ENCODE measurements at regions not wholly inside any gene's neighbourhood (a gene's known extent, or its start where the extent isn't known, plus 50 kb on each side); places are given as distances from the start of the nearest gene placed in this dataset.
A peak's percentile ranks its signal among the peaks of the same experiment; 100 is the strongest.

DNA sequence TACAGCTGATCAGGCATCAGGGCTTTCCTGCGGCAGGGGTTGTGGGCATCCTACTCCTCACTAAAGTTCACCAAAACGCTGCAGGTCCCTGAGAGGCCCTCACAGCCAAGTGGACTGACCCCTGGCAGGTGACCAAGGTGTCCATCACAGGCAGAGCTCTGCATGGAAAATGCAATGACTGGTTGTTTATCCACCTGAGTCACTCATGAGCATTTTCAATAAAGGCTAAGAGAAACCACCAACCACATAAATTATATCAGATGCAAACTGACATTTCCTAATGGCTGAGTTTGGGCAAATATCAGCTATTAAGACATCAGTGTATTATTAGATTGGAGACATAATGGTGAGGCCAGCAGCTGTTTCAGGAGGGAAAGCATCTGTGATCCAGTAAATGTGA, 152.7 kb upstream of the SYNDIG1 start:
- no peaks in the 10 kb centered on the region for H3K27me3 ChIP-seq
- H3K79me2 ChIP-seq, result no peaks in the 10 kb centered on the region
- no peak for DNase-seq (ENCODE audit: low spot score)
- no peak overlapping the region for H2AFZ ChIP-seq
- 77% methylated on average over 2 of the region's 2 CpGs for WGBS (ENCODE audit: low lambda C conversion rate, missing lambda C conversion rate)
- no peaks in the 10 kb centered on the region for H3K9me2 ChIP-seq (replicated peaks; ENCODE audit: insufficient read depth)
- no peak overlapping the region for H3K27ac ChIP-seq
- H3K4me1 ChIP-seq (ENCODE audit: insufficient read depth), result no peaks in the 10 kb centered on the region
- H3K9me3 ChIP-seq (ENCODE audit: low read depth), result no peaks in the 10 kb centered on the region
- TF ChIP-seq, protein P1, sequence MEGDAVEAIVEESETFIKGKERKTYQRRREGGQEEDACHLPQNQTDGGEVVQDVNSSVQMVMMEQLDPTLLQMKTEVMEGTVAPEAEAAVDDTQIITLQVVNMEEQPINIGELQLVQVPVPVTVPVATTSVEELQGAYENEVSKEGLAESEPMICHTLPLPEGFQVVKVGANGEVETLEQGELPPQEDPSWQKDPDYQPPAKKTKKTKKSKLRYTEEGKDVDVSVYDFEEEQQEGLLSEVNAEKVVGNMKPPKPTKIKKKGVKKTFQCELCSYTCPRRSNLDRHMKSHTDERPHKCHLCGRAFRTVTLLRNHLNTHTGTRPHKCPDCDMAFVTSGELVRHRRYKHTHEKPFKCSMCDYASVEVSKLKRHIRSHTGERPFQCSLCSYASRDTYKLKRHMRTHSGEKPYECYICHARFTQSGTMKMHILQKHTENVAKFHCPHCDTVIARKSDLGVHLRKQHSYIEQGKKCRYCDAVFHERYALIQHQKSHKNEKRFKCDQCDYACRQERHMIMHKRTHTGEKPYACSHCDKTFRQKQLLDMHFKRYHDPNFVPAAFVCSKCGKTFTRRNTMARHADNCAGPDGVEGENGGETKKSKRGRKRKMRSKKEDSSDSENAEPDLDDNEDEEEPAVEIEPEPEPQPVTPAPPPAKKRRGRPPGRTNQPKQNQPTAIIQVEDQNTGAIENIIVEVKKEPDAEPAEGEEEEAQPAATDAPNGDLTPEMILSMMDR (IDR thresholded peaks at IDR 0.05; ENCODE audit: poor library complexity), result no peak
- TF ChIP-seq EZH2 (IDR thresholded peaks at IDR 0.05; ENCODE audit: borderline replicate concordance) (no peak), EZH2phosphoT487 (IDR thresholded peaks at IDR 0.05; ENCODE audit: low read depth, severe bottlenecking, unreplicated experiment) (no peak)
- H3K4me3 ChIP-seq, result no peak overlapping the region
- H3K36me3 ChIP-seq (replicated peaks; ENCODE audit: insufficient read depth, low read depth), result no peaks in the 10 kb centered on the region
- no peaks in the 10 kb centered on the region for H4K20me1 ChIP-seq (ENCODE audit: insufficient read depth, poor library complexity, severe bottlenecking)
- H3K4me2 ChIP-seq, result no peak overlapping the region

DNA sequence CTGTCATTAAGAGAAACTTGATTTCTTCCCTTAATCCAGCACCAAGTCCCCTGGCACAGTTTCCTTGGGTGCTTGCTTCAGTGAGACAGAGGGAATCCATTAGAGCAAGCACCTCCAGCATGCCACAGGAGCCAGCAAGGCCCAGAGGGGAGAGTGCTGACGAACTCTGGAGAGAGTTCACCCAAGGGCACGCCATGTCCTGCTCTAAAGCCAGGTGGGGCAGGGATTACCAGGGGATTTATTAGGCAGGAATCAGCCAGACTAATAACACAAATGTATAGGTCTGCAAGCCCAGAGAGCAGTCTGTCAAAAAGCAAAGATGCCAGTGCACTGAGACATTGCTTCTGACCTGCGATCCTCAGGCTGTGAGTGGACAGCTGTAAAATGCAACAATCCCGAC, 155.4 kb upstream of the SYNDIG1 start:
- no peak for DNase-seq (ENCODE audit: low spot score)
- no peaks in the 10 kb centered on the region for H3K4me1 ChIP-seq (ENCODE audit: insufficient read depth)
- no peak overlapping the region for H2AFZ ChIP-seq
- no peaks in the 10 kb centered on the region for H3K27me3 ChIP-seq
- H3K4me2 ChIP-seq, result no peak overlapping the region
- H3K27ac ChIP-seq, result no peak overlapping the region
- TF ChIP-seq, protein P1 (IDR thresholded peaks at IDR 0.05; ENCODE audit: poor library complexity), result no peak
- TF ChIP-seq EZH2 (IDR thresholded peaks at IDR 0.05; ENCODE audit: borderline replicate concordance) (no peak), EZH2phosphoT487 (IDR thresholded peaks at IDR 0.05; ENCODE audit: low read depth, severe bottlenecking, unreplicated experiment) (no peak)
- no peaks in the 10 kb centered on the region for H3K79me2 ChIP-seq
- WGBS (ENCODE audit: low lambda C conversion rate, missing lambda C conversion rate), result 77% methylated on average over 4 of the region's 4 CpGs
- no peaks in the 10 kb centered on the region for H3K9me2 ChIP-seq (replicated peaks; ENCODE audit: insufficient read depth)
- no peaks in the 10 kb centered on the region for H3K9me3 ChIP-seq (ENCODE audit: low read depth)
- no peaks in the 10 kb centered on the region for H4K20me1 ChIP-seq (ENCODE audit: insufficient read depth, poor library complexity, severe bottlenecking)
- H3K4me3 ChIP-seq, result no peak overlapping the region
- H3K36me3 ChIP-seq (replicated peaks; ENCODE audit: insufficient read depth, low read depth), result no peaks in the 10 kb centered on the region

DNA sequence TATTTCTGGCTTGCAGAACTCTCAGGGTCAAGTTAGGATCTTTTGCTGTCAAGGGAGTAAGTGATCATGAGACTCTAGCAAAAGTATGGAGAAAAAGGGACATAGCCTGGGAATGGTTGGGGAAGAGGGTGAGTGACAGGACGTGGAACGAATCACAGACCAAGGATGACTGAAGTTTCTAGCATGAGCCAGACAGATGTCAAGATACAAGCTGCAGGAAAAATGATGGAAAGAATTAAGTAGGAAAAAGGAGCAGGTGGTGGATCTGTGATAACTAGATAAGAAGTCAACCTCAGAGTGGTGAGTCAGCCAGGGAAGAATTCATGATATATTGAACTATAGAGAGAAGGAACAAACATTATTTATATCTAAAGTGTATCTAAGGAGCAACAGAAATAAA, 159.8 kb upstream of the SYNDIG1 start:
- Histone ChIP-seq H3K27ac (no peak overlapping the region), H3K9me2 (replicated peaks; ENCODE audit: insufficient read depth) (no peaks in the 10 kb centered on the region), H4K20me1 (ENCODE audit: insufficient read depth, poor library complexity, severe bottlenecking) (no peaks in the 10 kb centered on the region), H3K4me1 (ENCODE audit: insufficient read depth) (no peaks in the 10 kb centered on the region), H3K4me2 (no peak overlapping the region), H3K79me2 (no peaks in the 10 kb centered on the region), H3K9me3 (ENCODE audit: low read depth) (no peaks in the 10 kb centered on the region), H3K27me3 (no peaks in the 10 kb centered on the region), H2AFZ (no peak overlapping the region), H3K36me3 (replicated peaks; ENCODE audit: insufficient read depth, low read depth) (no peaks in the 10 kb centered on the region), H3K4me3 (no peak overlapping the region)
- peak; percentile 12 for DNase-seq (ENCODE audit: low spot score)
- WGBS (ENCODE audit: low lambda C conversion rate, missing lambda C conversion rate), result 93% methylated on average over 2 of the region's 2 CpGs
- TF ChIP-seq, protein P1 (IDR thresholded peaks at IDR 0.05; ENCODE audit: poor library complexity), result no peak
- TF ChIP-seq EZH2 (IDR thresholded peaks at IDR 0.05; ENCODE audit: borderline replicate concordance) (no peak), EZH2phosphoT487 (IDR thresholded peaks at IDR 0.05; ENCODE audit: low read depth, severe bottlenecking, unreplicated experiment) (no peak)

DNA sequence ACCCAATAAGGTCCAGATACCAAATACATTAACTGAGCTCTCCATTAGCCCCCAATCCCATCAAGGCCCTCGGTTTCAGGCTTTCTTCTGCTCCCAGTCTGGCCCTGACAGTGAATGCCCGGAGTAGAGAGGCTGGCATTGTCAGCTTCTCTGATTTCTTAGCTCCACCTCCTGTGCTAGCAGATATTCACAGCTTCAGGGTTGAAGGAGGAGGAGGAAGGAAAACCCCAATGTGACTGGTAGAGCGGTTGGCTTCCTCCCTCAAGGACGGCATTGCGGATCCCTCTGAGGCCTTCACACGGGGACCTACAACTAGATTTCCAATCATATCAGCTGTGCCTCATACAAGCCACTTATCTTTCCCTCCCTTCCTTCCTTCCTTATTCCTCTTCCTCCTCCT, 164.1 kb upstream of the SYNDIG1 start:
- Histone ChIP-seq H3K4me3 (no peak overlapping the region), H3K27ac (no peak overlapping the region)
- WGBS (ENCODE audit: low lambda C conversion rate, missing lambda C conversion rate), result 93% methylated on average over 4 of the region's 6 CpGs

More for the DNA sequence above, 164.1 kb upstream of the SYNDIG1 start:
- Histone ChIP-seq H3K27me3 (no peaks in the 10 kb centered on the region), H3K4me2 (no peak overlapping the region), H4K20me1 (ENCODE audit: insufficient read depth, poor library complexity, severe bottlenecking) (no peaks in the 10 kb centered on the region), H2AFZ (no peak overlapping the region), H3K4me1 (ENCODE audit: insufficient read depth) (no peaks in the 10 kb centered on the region), H3K9me2 (replicated peaks; ENCODE audit: insufficient read depth) (no peaks in the 10 kb centered on the region), H3K36me3 (replicated peaks; ENCODE audit: insufficient read depth, low read depth) (no peaks in the 10 kb centered on the region), H3K79me2 (no peaks in the 10 kb centered on the region), H3K9me3 (ENCODE audit: low read depth) (no peaks in the 10 kb centered on the region)
- DNase-seq (ENCODE audit: low spot score), result no peak
- TF ChIP-seq EZH2 (IDR thresholded peaks at IDR 0.05; ENCODE audit: borderline replicate concordance) (no peak), EZH2phosphoT487 (IDR thresholded peaks at IDR 0.05; ENCODE audit: low read depth, severe bottlenecking, unreplicated experiment) (no peak)
- TF ChIP-seq, protein P1 (IDR thresholded peaks at IDR 0.05; ENCODE audit: poor library complexity), result no peak

Measured in hepatocyte (in vitro differentiated cells).